WTC11 (cell line): ENCODE measurements at regions not wholly inside any gene's neighbourhood (a gene's known extent, or its start where the extent isn't known, plus 50 kb on each side); places are given as distances from the start of the nearest gene placed in this dataset.
A peak's percentile ranks its signal among the peaks of the same experiment; 100 is the strongest.
"Not testable (repeated sequence)": the region's sequence is repeated elsewhere in the genome, so short reads cannot be mapped to it uniquely, and the experiment has no call there.

ENCODE experiments used
- ATAC-seq: fragments of 200-7000 bp; cut with Tn5 transposase; 2 replicates; pipeline ENCODE4 v1.10.0; 2021; ENCODE audit warnings: mild to moderate bottlenecking, moderate library complexity
- CTCF ChIA-PET: fragments of 300-600 bp; sonication (Branson Sonifier 250); formaldehyde crosslinking; loops from one replicate; lab custom pipeline; 2021; ENCODE audit warnings: antibody characterized with exemption; lab: Charles Lee
- POLR2A ChIA-PET: fragments of 350-600 bp; sonication (Branson Sonifier 250); formaldehyde crosslinking; loops from one replicate; lab custom pipeline; 2021; ENCODE audit warnings: antibody characterized with exemption; lab: Charles Lee
- DNase-seq: peaks from one replicate; pipeline ENCODE4 v3.0.0; 2021; ENCODE audit warnings: low spot score
- H3K27ac Mint-ChIP-seq: 2 replicates; pipeline ENCODE4 v1.8.0; 2021; ENCODE audit warnings: mixed read lengths
- H3K27me3 Mint-ChIP-seq: 2 replicates; pipeline ENCODE4 v1.8.0; 2021; ENCODE audit warnings: low read depth, mild to moderate bottlenecking, moderate library complexity, mixed read lengths
- H3K36me3 Mint-ChIP-seq: 2 replicates; pipeline ENCODE4 v1.8.0; 2021; ENCODE audit warnings: mixed read lengths
- H3K4me1 Mint-ChIP-seq: 2 replicates; pipeline ENCODE4 v1.8.0; 2022; ENCODE audit warnings: mixed read lengths
- H3K4me3 Mint-ChIP-seq: 2 replicates; pipeline ENCODE4 v1.8.0; 2021; ENCODE audit warnings: mild to moderate bottlenecking, moderate library complexity, mixed read lengths
- H3K9me3 Mint-ChIP-seq: 2 replicates; pipeline ENCODE4 v1.8.0; 2021; ENCODE audit warnings: mixed read lengths
- HMGXB4 ChIP-seq: sonication (generic); formaldehyde crosslinking; IDR thresholded peaks from 2 replicates; pipeline ENCODE4 v1.8.1; 2023; ENCODE audit warnings: mild to moderate bottlenecking, moderate library complexity, missing genetic modification reagents

GRCh38 chr1:148049115-148049496 lies 103.0 kb downstream of the NBPF11 start:
- Mint-ChIP-seq H3K4me3 (peak overlapping the region; percentile 88), H3K27ac (peak overlapping the region; percentile 69; the same call in 1 of the 2 replicates)
- ATAC-seq, H3K9me3 Mint-ChIP-seq, POLR2A ChIA-PET, CTCF ChIA-PET, H3K27me3 Mint-ChIP-seq, H3K36me3 Mint-ChIP-seq, H3K4me1 Mint-ChIP-seq: not testable (repeated sequence)
- peak; percentile 15 for DNase-seq

- H3K4me1 Mint-ChIP-seq, CTCF ChIA-PET, H3K27me3 Mint-ChIP-seq, H3K9me3 Mint-ChIP-seq, H3K36me3 Mint-ChIP-seq, POLR2A ChIA-PET: not testable (repeated sequence)
- DNase-seq, result peak; percentile 73
- 0 out of 2 replicates have a peak, but pooled peaks have one; percentile 39 for TF ChIP-seq HMGXB4 (CRISPR knock-in tag)
- ATAC-seq, result peak; percentile 78
- H3K4me3 Mint-ChIP-seq, result peak overlapping the region; percentile 88
- H3K27ac Mint-ChIP-seq, result peak overlapping the region; percentile 85
These were observed 103.5 kb downstream of the NBPF11 start for GRCh38 chr1:148048423-148049114.

GRCh38 chr1:148045872-148046271 lies 106.2 kb downstream of the NBPF11 start:
- H3K4me1 Mint-ChIP-seq, POLR2A ChIA-PET, H3K4me3 Mint-ChIP-seq, H3K9me3 Mint-ChIP-seq, H3K27ac Mint-ChIP-seq, DNase-seq, ATAC-seq, H3K36me3 Mint-ChIP-seq, H3K27me3 Mint-ChIP-seq, CTCF ChIA-PET: not testable (repeated sequence)

GRCh38 chr1:148044495-148044894 lies 107.6 kb downstream of the NBPF11 start:
- H3K27ac Mint-ChIP-seq, H3K36me3 Mint-ChIP-seq, H3K27me3 Mint-ChIP-seq, H3K4me1 Mint-ChIP-seq, ATAC-seq, POLR2A ChIA-PET, H3K4me3 Mint-ChIP-seq, DNase-seq, CTCF ChIA-PET, H3K9me3 Mint-ChIP-seq: not testable (repeated sequence)
